CD4-positive, alpha-beta T cell treated with Interleukin-21 for 1 hour (primary cell): ENCODE measurements at regions not wholly inside any gene's neighbourhood (a gene's known extent, or its start where the extent isn't known, plus 50 kb on each side); places are given as distances from the start of the nearest gene placed in this dataset.

ENCODE experiments used
- DNase-seq: peaks from one replicate; pipeline ENCODE4 v3.0.0-alpha.2; 2020

DNA sequence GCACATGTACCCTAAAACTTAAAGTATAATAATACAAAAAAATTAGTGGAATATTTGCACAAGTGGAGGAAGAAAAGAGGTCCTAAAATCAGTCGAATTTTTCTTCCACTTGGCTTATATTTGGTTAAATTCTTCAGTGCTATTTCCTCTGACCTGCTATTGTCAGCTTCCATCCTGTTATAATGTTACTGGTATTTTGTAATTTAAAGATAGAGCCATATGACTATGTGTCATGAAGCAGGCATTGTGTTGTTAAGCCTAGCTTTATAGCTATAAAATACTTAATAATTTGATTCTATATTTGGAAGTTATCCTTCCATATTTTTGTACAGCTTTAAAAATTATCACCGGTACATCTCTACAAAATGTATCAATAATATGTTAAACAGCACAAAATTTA, 455.9 kb upstream of the MARCKS start:
- DNase-seq = no peak

- no peak for DNase-seq
Measured at GRCh38 chr6:113402544-113402943, 454.6 kb upstream of the MARCKS start.

DNA sequence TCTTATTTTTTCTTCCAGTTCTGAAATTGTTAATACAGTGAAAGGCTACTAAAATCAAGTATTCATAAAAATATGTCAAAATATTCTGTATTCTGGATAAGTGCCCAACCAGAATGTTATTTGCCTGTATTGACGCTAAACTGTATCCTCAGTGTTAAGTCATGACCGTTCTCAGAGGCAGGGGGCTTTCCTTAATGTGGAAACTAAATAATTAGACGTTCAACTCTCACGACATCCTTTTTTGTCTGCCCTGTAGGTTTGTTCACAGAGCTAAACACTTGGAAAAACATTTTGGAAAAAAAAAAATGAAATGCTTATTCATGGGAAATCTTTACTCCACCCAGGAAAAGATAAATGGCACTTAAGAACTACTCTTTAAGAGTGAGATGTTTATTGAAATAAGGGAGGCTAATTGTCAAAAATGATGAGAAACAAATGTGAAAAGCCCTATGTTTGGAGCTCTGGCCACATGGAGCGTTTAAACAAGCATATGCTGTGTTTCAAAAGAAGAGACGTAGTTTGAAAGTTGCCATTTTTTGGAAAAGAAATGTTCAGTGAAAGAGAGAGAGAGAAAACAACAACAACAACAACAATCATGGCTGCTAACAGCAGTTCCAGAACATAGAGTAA, 453.1 kb upstream of the MARCKS start:
- no peak for DNase-seq

DNA sequence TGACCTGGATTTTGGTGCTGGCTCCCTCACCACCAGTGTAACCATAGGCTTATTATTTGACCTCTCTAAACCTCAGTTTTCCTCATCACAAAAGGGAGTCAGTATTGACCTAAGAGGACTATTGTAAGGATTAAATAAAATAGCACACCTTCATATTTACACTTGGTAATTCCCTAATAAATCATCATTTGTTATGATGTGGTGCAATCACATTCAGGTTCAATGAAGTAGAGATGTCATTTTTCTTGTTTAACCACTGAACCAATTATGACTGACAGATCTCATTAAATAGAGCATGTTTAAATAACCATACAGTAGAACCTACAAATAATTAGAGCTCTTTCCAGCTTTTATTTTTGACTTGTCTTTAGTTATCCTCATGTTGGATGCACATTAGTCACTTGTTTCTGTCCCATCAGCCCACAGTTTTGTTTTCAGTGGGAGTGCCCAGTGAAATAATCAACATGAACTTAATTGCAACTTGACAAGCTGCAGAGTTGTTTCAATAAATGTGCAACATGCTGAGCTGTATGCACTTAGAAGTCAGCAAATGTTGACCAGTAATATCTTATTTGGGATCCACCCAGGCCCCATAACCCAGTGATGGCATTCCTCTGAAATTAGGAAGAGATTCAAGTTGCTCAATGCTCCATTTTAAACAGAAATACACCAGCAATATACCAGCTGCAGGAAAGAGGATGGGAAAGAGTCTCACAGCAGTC, 451.7 kb upstream of the MARCKS start:
- DNase-seq = no peak

GRCh38 chr6:113406048-113406695, 451.0 kb upstream of the MARCKS start:
- no peak for DNase-seq

DNA sequence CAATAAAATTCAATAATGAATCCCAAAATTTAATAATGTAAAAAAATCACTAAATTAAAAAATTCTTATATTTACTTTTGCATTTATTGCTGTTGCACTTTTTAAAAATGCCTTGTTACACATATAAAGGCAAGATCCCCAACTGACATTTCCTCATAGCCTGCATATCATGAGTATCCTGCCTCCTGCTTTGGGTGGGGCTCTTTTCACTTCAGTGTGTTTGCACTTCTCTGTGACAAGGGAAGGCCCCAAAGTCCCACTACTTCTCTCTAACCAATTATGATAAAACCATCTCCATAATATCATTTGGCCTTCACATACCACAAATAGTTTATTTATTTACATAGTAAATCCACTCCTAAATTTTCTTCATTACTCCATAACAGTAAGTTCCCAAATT, 446.1 kb upstream of the MARCKS start:
- no peak for DNase-seq

DNA sequence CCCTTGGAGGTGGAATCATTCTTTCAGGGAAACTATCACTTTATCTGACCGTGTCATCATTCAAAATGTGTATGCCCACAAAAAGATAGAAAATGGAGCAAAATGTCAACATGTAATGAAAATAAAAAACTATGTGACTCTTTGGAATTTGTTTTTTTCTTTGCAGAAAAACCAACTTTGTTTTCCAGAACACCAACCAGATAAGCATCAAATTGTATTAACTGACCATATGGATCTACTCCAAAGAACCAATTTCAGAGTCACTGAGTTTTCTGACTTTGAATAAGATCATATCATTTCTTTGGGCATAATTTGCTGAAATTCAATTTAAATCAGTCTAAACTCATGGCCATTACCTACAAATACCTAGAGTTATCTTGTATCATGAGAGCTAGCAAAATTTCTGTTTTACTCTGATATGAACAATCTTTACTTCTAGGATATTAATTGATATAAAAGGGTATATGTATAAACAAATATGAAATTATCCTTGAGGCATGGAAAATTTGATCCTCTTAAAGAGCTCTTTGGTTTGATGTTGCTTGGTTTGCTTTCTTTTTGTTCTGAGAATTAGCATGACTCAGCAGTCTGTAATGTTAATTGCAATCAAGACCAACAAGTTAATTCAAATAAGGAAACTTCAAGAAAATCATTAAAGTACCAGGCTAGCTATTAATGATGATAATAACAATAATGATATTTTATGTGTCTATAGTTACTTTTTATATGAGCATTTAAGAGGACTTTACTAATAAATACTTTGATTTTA, 444.4 kb upstream of the MARCKS start:
- no peak for DNase-seq

- no peak for DNase-seq
Measured at GRCh38 chr6:113414511-113414910, 442.6 kb upstream of the MARCKS start.

- DNase-seq = no peak
Measured at GRCh38 chr6:113416170-113416569, 441.0 kb upstream of the MARCKS start.

DNA sequence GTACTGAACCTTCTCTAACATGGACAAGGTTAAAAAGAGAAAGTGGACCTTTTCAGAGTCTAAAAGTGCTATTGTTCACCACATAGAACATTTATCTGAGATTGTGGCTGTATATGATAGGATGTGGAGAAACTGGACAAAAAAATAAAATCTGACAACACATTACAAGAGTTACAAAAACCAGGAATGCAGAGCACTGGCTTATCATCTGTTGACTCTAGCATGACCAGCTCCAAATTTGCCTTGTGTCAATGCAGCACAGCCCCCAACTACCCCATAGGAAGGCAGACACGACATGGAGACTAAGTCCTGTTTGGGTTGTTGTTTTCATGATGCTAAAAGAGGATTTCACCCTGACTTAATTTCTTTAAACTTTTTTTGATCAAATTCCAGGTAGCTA, 436.9 kb upstream of the MARCKS start:
- no peak for DNase-seq

DNA sequence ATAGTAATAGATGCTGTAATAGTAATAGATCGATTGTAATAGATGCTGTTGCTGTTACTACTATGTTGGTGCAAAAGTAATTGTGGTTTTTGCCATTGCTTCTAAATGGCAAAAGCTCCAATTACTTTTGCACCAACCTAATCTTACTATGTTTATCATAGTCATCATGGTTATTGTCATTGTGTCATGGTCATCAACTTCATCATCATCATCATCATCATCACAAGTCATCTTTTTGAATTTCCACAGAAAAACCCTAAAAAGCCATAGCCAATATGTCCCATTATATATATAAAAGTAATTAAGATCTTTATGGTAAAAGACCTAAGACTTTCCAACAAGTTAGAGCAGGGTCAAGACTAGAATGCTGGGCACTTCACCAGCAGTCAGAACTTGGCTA, 435.1 kb upstream of the MARCKS start:
- no peak for DNase-seq

- DNase-seq = no peak
Measured at GRCh38 chr6:113423956-113424355, 433.2 kb upstream of the MARCKS start.

GRCh38 chr6:113425977-113426660, 431.0 kb upstream of the MARCKS start:
- no peak for DNase-seq

DNA sequence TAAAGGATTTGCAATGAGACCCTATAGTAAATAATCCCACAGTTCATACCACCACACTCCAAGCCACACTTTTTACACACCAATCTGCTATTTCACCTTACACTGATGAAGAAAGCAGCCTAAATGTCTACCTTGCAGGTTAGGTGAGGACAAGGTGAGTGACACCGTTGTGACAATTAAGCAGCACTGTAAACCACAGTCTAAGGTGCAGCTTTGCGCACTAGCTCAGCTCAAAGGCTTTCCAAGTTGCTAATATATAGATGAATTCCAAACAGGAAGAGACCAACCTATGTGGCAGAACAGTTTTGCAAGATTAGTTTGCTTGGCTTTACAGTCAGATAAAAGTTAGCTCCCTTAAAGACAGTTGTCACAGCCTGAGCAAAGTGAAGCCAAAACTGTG, 429.5 kb upstream of the MARCKS start:
- DNase-seq = no peak

- DNase-seq = no peak
Measured at GRCh38 chr6:113428702-113429101, 428.4 kb upstream of the MARCKS start.

DNA sequence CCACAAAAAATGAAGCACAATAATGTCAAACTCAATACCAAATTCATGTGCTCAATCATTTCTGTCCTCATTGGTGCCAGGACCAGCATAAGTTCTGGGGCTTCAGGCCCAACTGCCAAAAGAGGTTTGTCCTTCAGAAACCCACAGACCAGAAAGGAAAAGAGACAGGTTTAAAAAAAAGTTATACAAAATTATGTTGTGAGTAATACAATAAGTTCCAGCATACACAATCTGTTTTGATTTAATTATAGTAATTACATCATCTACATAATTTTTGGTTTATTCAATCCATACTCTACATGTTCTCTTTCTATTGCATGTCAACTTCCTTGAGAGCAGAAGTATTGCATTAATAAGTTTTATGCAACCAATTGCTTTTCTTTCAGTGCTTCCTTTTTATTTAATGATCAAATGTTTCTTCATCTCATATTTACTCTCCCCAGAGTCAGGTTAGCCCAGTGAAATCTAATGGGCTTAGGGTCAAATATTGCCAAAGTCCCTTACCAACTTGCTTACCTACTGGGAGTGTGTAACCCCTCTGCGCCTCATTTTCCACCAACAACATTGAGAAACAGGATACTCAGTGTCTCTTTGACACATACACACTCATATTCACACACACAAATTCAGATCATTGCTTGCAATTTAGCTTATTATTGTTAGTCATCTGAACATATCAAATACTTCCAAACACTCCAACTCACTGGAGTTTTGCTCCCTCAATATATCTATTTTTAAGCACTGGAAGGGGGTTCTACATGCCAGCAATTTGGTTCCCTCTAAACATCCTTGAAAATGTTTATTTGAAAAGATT, 424.4 kb upstream of the MARCKS start:
- DNase-seq = no peak

DNA sequence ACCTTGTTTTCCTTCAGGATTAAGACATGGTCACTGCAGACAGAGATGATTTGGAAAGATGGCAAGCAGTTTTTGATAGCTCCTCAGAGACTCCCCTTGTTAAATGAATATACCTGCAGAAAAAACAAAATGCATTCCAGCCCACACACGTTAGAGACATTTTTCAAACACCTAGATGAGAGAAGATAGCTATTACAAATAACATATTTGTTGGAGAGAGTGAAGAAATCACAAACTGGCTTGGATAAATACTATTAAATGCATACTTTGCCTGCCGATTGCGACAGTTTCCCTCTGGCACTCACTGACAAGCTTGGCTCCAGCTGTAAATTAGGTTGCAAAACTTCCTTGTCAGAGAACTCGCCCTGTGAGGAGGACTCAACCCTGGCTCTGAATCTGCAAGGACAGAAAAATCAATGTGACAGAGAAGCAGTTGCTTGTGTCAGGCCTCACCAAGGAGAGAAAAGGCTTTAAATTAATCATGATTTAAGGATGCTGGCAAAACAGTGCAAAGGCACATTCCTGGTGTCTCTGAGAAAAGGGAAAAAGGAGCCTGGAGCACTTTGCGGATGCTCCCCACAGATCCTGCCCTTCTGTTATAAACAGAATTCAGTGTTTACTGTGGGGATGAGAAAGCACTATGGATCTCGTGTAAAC, 423.7 kb upstream of the MARCKS start:
- no peak for DNase-seq

DNA sequence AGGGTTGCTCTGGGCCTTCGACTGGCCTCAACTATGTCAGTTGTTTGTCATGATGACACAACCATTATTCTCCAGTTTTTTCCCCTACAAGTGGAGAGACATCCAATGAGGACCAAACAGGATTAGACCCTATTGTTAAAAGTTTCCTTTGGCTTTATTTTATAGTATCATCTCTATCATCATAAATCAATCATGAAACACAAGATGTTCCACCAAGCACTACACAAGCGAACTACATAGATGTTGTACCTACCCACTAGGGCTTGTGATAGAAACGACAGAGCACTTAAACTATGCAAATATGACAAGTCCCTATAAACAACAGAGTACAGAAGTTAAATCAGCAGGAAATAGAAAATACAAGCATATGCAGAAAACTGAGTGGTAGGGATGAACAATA, 422.5 kb upstream of the MARCKS start:
- DNase-seq = no peak

DNA sequence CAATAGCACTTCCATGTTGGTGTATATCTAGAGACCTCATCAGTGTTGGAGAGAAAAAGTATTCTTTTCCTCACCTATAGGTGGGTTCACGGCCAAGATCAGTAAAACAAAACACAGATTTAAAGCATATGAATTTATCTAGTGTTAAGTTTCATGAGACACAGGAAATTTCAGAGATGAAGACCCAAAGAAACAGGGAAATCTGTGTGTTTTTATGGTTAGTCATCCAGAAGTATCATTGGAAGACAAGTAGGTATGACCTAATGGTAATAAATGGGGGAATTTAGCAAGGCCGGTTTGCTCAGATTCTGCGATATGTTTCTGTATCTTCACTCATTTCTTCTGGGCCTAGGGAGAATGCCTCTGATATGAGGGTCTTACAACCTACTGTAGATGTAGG, 419.6 kb upstream of the MARCKS start:
- no peak for DNase-seq

- DNase-seq = no peak
Measured at GRCh38 chr6:113439866-113440265, 417.3 kb upstream of the MARCKS start.

GRCh38 chr6:113442040-113442439, 415.1 kb upstream of the MARCKS start:
- no peak for DNase-seq

DNA sequence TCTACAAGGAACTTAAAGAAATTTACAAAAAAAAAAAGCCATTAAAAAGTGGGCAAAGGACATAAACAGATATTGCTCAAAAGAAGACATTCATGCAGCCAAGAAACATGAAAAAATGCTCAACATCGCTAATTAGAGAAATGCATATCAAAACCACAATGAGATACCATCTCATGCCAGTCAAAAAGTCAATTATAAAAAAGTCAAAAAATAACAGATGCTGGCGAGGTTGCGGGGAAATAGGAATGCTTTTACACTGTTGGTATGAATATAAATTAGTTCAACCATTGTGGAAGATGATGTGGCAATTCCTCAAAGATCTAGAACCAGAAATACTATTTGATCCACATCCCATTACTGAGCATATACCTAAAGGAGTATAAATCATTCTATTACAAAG, 411.9 kb upstream of the MARCKS start:
- DNase-seq = no peak
